ENCODE measurements at regions not wholly inside any gene's neighbourhood (a gene's known extent, or its start where the extent isn't known, plus 50 kb on each side); places are given as distances from the start of the nearest gene placed in this dataset.

GRCh38 chr2:160940699-160941098, 219.5 kb upstream of the TANK start:
- no peak for TF ChIP-seq ZNF565 (CRISPR knock-in tag; conservative IDR thresholded peaks at IDR 0.05; ENCODE audit: low read depth)
- no peak for TF ChIP-seq ZC3H10 (CRISPR knock-in tag; IDR thresholded peaks at IDR 0.05)
- TF ChIP-seq SNAI2 (CRISPR knock-in tag; IDR thresholded peaks at IDR 0.05) = no peak
- TF ChIP-seq ZNF8 (CRISPR knock-in tag; IDR thresholded peaks at IDR 0.05) = no peak
- TF ChIP-seq ZFP3 (CRISPR knock-in tag; IDR thresholded peaks at IDR 0.05) = no peak
- TF ChIP-seq CSRNP3 (CRISPR knock-in tag; IDR thresholded peaks at IDR 0.05) = no peak
- no peak for TF ChIP-seq PATZ1 (CRISPR knock-in tag; IDR thresholded peaks at IDR 0.05; ENCODE audit: borderline replicate concordance)
- no peak for TF ChIP-seq ISL1 (CRISPR knock-in tag; IDR thresholded peaks at IDR 0.05)
- no peak for TF ChIP-seq PPARA (CRISPR knock-in tag; IDR thresholded peaks at IDR 0.05; ENCODE audit: borderline replicate concordance)
- no peak for TF ChIP-seq ZNF70 (CRISPR knock-in tag; IDR thresholded peaks at IDR 0.05)
- TF ChIP-seq CREB5 (CRISPR knock-in tag; IDR thresholded peaks at IDR 0.05; ENCODE audit: low read depth) = no peak
- TF ChIP-seq RARB (CRISPR knock-in tag; IDR thresholded peaks at IDR 0.05) = no peak
- no peak for TF ChIP-seq CSDC2 (CRISPR knock-in tag; IDR thresholded peaks at IDR 0.05)
- ATAC-seq = no peak

GRCh38 chr2:160941290-160941846, 218.9 kb upstream of the TANK start:
- no peak for ATAC-seq
- no peak for TF ChIP-seq SNAI2 (CRISPR knock-in tag; IDR thresholded peaks at IDR 0.05)
- TF ChIP-seq CSDC2 (CRISPR knock-in tag; IDR thresholded peaks at IDR 0.05) = no peak
- TF ChIP-seq TCF4 (CRISPR knock-in tag; IDR thresholded peaks at IDR 0.05; ENCODE audit: borderline replicate concordance) = peak; percentile 83
- peak; percentile 46 for TF ChIP-seq ISL1 (CRISPR knock-in tag; IDR thresholded peaks at IDR 0.05)
- TF ChIP-seq TSHZ2 (CRISPR knock-in tag; IDR thresholded peaks at IDR 0.05) = peak; percentile 73; the same call in 1 of the 2 replicates

- no peak for ATAC-seq
- TF ChIP-seq OSR1 (CRISPR knock-in tag; IDR thresholded peaks at IDR 0.05) (no peak), ZNF70 (CRISPR knock-in tag; IDR thresholded peaks at IDR 0.05) (no peak)
These were observed 217.6 kb upstream of the TANK start for GRCh38 chr2:160942476-160943142.

- no peak for ATAC-seq
- TF ChIP-seq CSRNP3 (CRISPR knock-in tag; IDR thresholded peaks at IDR 0.05) (no peak), SNAI2 (CRISPR knock-in tag; IDR thresholded peaks at IDR 0.05) (no peak), ESRRG (CRISPR knock-in tag; IDR thresholded peaks at IDR 0.05) (no peak), ISL1 (CRISPR knock-in tag; IDR thresholded peaks at IDR 0.05) (no peak), RARB (CRISPR knock-in tag; IDR thresholded peaks at IDR 0.05) (no peak), TSHZ2 (CRISPR knock-in tag; IDR thresholded peaks at IDR 0.05) (no peak), TOX (CRISPR knock-in tag; IDR thresholded peaks at IDR 0.05; ENCODE audit: borderline replicate concordance) (no peak), CSDC2 (CRISPR knock-in tag; IDR thresholded peaks at IDR 0.05) (no peak), ZFP3 (CRISPR knock-in tag; IDR thresholded peaks at IDR 0.05) (no peak), ZNF8 (CRISPR knock-in tag; IDR thresholded peaks at IDR 0.05) (no peak), TCF4 (CRISPR knock-in tag; IDR thresholded peaks at IDR 0.05; ENCODE audit: borderline replicate concordance) (no peak), ARNTL (CRISPR knock-in tag; IDR thresholded peaks at IDR 0.05; ENCODE audit: borderline replicate concordance, low read depth) (no peak), ZNF565 (CRISPR knock-in tag; conservative IDR thresholded peaks at IDR 0.05; ENCODE audit: low read depth) (no peak), BACH2 (CRISPR knock-in tag; IDR thresholded peaks at IDR 0.05; ENCODE audit: borderline replicate concordance) (no peak), ZFP30 (CRISPR knock-in tag; IDR thresholded peaks at IDR 0.05) (no peak), ZNF70 (CRISPR knock-in tag; IDR thresholded peaks at IDR 0.05) (no peak)
These were observed 216.8 kb upstream of the TANK start for GRCh38 chr2:160943414-160943813.

Data from SK-N-SH treated with all-trans-retinoic acid at 6 μM for 48 hours (cell line).